ENCODE measurements at regions not wholly inside any gene's neighbourhood (a gene's known extent, or its start where the extent isn't known, plus 50 kb on each side); places are given as distances from the start of the nearest gene placed in this dataset.
A peak's percentile ranks its signal among the peaks of the same experiment; 100 is the strongest.

DNA sequence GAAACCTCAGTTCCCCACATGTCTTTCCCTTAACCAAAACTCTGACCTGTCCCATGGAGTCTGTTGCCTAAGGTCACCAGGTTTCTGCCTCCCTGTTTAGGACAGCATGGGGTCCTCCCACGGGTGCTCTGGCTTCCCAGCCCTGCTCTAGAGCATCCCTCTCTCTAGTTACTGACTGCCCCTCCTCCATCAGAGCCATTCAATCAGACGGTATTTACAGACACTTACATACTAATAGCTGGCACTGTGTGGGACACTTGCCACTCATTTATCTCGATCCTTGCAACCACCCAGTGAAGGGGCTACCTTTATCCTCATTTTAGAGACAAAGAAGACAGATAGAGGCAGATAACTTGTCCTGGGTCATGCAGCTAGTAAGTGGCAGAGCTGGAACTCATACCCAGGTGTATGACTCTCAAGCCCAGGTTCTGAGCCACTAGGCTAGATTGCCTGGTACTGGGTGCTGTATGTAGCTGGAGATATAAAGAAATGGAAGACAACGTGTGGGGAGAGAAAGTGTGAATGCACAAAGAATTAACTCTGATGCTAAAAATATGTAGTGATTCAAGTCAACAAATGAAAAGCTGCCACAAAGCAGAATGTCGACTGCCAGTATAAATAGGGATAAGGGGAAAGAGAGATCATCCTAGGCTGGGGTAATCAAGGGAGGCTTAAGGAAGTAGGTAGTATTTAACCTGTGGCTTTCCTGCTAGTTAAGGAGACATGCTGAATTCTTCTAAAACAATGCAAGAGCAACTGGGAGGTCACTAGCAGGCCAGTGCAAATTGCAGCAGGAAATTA is 52.5 kb upstream of the PDE8B start:
- no peak for ATAC-seq (ENCODE audit: poor library complexity)
- DNase-seq, result no peak
- intact Hi-C loops (cut with DNase I), result no loop called here

DNA sequence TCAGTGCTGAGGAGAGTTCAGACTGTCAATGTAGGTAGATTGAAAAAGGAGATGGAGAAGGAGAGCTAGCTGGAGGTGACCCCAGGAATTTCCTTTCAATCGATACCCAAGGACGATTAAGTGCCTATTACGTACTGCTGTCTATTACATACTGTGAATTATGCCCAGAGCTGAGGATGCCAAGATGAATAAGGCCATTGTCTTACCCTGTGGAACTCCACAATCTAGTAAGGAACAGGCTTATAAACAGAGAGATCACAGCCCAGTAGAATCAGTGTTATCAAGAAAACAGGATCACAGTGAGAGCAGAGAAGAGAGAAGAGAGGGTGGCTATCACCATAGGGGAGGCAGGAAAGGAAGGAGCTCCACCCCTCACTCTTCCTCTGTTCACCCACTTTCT is 54.1 kb upstream of the PDE8B start:
- ATAC-seq (ENCODE audit: poor library complexity), result no peak
- intact Hi-C loops (cut with DNase I), result no loop called here
- DNase-seq, result no peak

DNA sequence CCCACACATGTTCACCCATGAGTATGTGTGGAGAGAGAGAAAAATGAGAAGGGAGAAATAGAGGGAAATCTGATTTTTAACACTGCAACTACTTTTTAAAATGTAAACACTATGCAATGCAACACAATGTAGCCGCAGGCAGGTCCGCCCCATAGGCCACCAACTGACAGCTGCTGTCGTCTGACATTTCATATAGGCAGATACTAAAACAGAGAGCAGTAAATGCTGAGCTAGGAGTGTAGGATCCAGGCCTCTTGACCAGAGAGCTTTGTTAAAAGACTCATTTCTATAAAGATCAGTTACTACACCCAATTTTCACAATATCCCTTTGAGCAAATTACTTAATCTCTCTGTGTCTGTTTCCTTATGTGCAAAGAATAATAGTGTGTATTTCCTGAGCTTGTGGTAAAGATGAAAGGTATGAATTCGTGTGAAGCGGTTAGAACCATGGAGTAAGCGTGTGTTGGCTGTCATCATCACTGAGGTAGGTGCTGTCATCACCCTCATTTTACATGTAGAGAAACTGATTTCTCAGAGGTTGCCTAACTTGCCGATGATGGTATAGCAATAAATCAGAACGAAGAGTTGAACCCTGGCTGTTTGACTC is 55.2 kb upstream of the PDE8B start:
- ATAC-seq (ENCODE audit: poor library complexity), result no peak
- no peak for DNase-seq
- intact Hi-C loops (cut with DNase I), result no loop called here

GRCh38 chr5:77152441-77152840 is 58.0 kb upstream of the PDE8B start:
- DNase-seq (no peak), ATAC-seq (ENCODE audit: poor library complexity) (no peak)
- intact Hi-C loops (cut with DNase I), result no loop called here

- intact Hi-C loops (cut with DNase I), result no loop called here
- DNase-seq (no peak), ATAC-seq (ENCODE audit: poor library complexity) (no peak)
Observed at GRCh38 chr5:77151501-77151900, 59.0 kb upstream of the PDE8B start.

DNA sequence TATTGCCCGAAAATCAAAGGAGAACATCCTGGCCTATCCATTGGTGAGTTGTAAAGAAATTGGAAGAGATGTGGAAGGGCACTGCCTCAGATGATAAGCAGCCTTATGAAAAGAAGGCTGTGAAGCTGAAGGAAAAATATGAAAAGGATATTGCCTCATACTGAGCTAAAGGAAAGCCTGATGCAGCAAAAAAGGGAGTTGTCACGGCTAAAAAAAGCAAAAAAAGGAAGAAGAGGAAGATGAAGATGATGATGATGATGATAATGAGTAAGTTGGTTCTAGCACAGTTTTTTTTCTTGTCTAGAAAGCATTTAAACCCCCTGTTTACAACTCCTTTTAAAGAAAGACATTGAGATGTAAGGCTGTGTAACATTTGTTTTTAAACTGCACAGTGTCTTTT is 59.8 kb upstream of the ZBED3 start:
- intact Hi-C loops (cut with DNase I), result no loop called here

DNA sequence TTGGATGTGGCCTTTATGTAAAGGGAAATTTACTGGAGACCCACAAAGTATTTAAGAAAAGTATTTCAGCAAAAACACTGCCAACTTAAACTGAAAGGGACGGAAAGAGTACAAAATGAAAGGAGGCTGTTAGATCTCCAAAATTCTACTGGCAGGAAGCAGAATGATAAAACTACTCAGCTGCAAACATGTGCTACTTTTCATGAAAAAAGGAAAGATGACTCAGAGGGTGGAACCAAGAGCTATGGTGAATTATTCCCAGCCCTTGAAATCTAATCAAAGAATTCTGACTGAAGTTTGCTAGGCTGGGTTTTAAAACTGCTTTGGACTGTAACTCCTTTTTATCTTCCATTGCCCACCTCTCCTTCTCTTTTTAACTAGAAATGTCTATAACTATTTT is 58.6 kb upstream of the ZBED3 start:
- ATAC-seq (ENCODE audit: poor library complexity) (no peak), DNase-seq (no peak)
- intact Hi-C loops (cut with DNase I), result no loop called here

More for the DNA sequence above, 59.8 kb upstream of the ZBED3 start:
- no peak for ATAC-seq (ENCODE audit: poor library complexity)
- DNase-seq, result no peak

DNA sequence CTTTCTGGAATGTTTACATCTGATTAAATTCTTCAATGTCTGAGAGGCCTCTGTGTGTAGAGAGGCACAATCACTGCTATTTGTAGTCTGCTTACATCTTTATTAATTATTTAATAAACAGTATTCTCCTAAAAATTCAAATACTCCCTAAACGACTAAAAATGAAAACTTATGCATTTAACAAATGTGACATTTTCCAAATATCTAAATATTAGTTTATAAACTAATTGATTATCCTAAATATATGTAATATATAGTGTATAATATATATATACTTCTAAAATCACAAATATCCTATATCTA is 57.7 kb upstream of the ZBED3 start:
- intact Hi-C loops (cut with DNase I), result no loop called here
- ATAC-seq (ENCODE audit: poor library complexity) (no peak), DNase-seq (no peak)

GRCh38 chr5:77143998-77144836 is 57.1 kb upstream of the ZBED3 start:
- ATAC-seq (ENCODE audit: poor library complexity) (peak; percentile 87), DNase-seq (peak; percentile 66)
- intact Hi-C loops (cut with DNase I), result no loop called here

DNA sequence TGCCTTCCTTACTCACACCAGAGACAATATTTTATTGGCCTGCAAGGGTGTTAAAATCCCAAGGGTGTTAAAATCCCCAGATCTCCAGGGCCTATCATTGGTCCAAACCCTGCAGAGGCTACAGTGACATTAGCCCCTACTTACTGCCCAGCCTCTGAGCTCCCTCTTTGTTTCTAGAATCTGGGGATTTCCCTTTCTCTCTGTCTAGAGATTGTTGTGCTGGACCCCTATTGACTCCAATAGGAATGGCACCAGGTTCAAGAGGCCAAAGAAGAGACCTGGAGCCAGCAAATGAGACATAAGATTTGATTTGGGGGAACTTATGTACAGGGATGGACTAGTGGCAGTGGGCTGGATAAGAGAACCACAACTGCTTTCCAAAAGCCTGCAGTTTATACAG is 53.3 kb upstream of the ZBED3 start:
- intact Hi-C loops (cut with DNase I), result no loop called here
- ATAC-seq (ENCODE audit: poor library complexity), result no peak
- DNase-seq, result no peak

DNA sequence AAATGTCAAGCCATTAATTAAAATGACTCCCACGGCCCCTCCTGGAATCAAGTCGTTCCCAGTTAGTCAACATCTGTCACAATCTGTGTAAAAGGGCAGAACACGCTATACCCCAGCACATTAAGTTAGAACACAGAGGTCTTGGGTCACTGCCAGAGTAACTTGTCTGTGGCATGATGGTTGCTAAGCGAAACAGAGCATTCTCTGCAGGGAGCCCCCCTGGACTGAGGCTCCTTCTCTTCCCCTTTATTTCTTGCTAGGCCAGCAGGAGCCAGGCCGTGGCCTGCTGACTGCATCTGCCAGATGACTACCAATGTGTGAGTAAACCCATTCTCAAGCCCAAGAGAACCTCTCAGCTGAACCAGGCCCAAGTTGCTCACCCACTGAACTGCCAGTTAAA is 51.9 kb upstream of the ZBED3 start:
- ATAC-seq (ENCODE audit: poor library complexity), result peak; percentile 78
- DNase-seq, result peak; percentile 58
- intact Hi-C loops (cut with DNase I), result loop anchor here (10.0 kb wide), 1 partner anchor 356 kb away; the partner anchor contains the start of gene WDR41

Data from Right ventricle myocardium superior (tissue), 1 donor.